ENCODE measurements at regions not wholly inside any gene's neighbourhood (a gene's known extent, or its start where the extent isn't known, plus 50 kb on each side); places are given as distances from the start of the nearest gene placed in this dataset.
"Not testable (repeated sequence)": the region's sequence is repeated elsewhere in the genome, so short reads cannot be mapped to it uniquely, and the experiment has no call there.

GRCh38 chr6:102746941-102747340 lies 1353.4 kb downstream of the GRIK2 start:
- Histone ChIP-seq H3K27ac (ENCODE audit: low read depth in 1 of 2, low read length in 1 of 2) (no peak overlapping the region), H3K4me3 (ENCODE audit: low read length in 2 of 2) (no peak overlapping the region), H3K27me3 (ENCODE audit: control insufficient read depth in 2 of 2, insufficient read depth in 1 of 2, low read length in 1 of 2) (no peaks in the 10 kb centered on the region), H3K36me3 (ENCODE audit: control insufficient read depth in 2 of 2, insufficient read depth in 2 of 2, low read length in 1 of 2) (no peaks in the 10 kb centered on the region), H3K9me3 (ENCODE audit: control insufficient read depth in 2 of 2, insufficient read depth in 1 of 2, low read length in 1 of 2) (no peaks in the 10 kb centered on the region), H3K4me1 (ENCODE audit: control insufficient read depth in 2 of 2, insufficient read depth in 2 of 2, low read length in 2 of 2) (no peaks in the 10 kb centered on the region)
- 91% methylated on average over 5 of the region's 5 CpGs for WGBS
- DNase-seq (ENCODE audit: low read depth in 6 of 9, low spot score in 9 of 9), result no peak

- DNase-seq (ENCODE audit: low read depth in 6 of 9, low spot score in 9 of 9), result no peak
- H3K4me3 ChIP-seq (ENCODE audit: low read length in 2 of 2), result no peak overlapping the region
- H3K9me3 ChIP-seq (ENCODE audit: control insufficient read depth in 2 of 2, insufficient read depth in 1 of 2, low read length in 1 of 2), result no peaks in the 10 kb centered on the region
- WGBS, result 59% methylated on average over 7 of the region's 7 CpGs
- no peak overlapping the region for H3K27ac ChIP-seq (ENCODE audit: low read depth in 1 of 2, low read length in 1 of 2)
- no peaks in the 10 kb centered on the region for H3K4me1 ChIP-seq (ENCODE audit: control insufficient read depth in 2 of 2, insufficient read depth in 2 of 2, low read length in 2 of 2)
- no peaks in the 10 kb centered on the region for H3K36me3 ChIP-seq (ENCODE audit: control insufficient read depth in 2 of 2, insufficient read depth in 2 of 2, low read length in 1 of 2)
- no peaks in the 10 kb centered on the region for H3K27me3 ChIP-seq (ENCODE audit: control insufficient read depth in 2 of 2, insufficient read depth in 1 of 2, low read length in 1 of 2)
Measured at GRCh38 chr6:102742754-102743356, 1349.3 kb downstream of the GRIK2 start.

DNA sequence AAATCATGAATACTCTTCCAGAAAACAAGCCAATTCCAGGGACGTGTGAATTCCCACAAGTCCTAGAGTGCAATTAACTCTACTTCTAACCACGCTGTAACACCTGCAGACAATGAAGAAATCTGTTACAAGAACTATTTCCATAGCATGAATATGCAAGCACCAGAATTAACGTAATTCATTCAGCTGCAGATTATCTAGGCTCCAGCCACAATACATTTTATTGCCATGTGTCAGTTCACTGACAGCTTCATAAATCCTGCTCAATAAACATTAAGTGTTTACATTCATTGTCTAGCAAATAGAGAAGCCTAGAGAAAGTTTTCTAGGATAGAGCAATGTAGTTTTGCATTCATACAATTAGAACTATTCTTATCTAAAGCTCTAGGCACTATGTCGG lies 1348.5 kb downstream of the GRIK2 start:
- no peak overlapping the region for H3K4me3 ChIP-seq (ENCODE audit: low read length in 2 of 2)
- H3K27me3 ChIP-seq (ENCODE audit: control insufficient read depth in 2 of 2, insufficient read depth in 1 of 2, low read length in 1 of 2), result no peaks in the 10 kb centered on the region
- no peak for DNase-seq (ENCODE audit: low read depth in 6 of 9, low spot score in 9 of 9)
- WGBS, result 37% methylated on average over 4 of the region's 4 CpGs
- H3K9me3 ChIP-seq (ENCODE audit: control insufficient read depth in 2 of 2, insufficient read depth in 1 of 2, low read length in 1 of 2), result no peaks in the 10 kb centered on the region
- H3K27ac ChIP-seq (ENCODE audit: low read depth in 1 of 2, low read length in 1 of 2), result no peak overlapping the region
- H3K4me1 ChIP-seq (ENCODE audit: control insufficient read depth in 2 of 2, insufficient read depth in 2 of 2, low read length in 2 of 2), result no peaks in the 10 kb centered on the region
- H3K36me3 ChIP-seq (ENCODE audit: control insufficient read depth in 2 of 2, insufficient read depth in 2 of 2, low read length in 1 of 2), result no peaks in the 10 kb centered on the region

DNA sequence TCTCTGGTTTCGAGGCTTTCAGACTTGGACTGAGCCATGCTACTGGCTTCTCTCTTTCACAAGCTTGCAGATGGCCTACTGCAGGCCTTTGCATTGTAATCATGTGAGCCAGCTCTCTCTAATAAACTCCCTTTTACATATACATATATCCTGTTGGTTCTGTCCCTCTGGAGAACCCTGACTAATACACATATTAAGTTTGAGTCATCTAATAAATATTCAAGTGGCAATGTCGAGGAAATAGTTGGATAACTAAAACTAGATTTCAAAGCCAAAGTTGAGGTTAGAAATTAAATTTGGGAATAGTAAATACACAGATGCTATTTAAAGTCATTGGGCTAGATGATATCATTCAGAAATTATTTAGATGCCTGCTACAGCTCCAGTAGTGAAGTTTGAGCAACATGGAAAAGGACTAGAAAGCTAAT lies 1343.4 kb downstream of the GRIK2 start:
- Histone ChIP-seq H3K4me3 (ENCODE audit: low read length in 2 of 2) (no peak overlapping the region), H3K36me3 (ENCODE audit: control insufficient read depth in 2 of 2, insufficient read depth in 2 of 2, low read length in 1 of 2) (no peaks in the 10 kb centered on the region), H3K9me3 (ENCODE audit: control insufficient read depth in 2 of 2, insufficient read depth in 1 of 2, low read length in 1 of 2) (no peaks in the 10 kb centered on the region), H3K27me3 (ENCODE audit: control insufficient read depth in 2 of 2, insufficient read depth in 1 of 2, low read length in 1 of 2) (no peaks in the 10 kb centered on the region), H3K4me1 (ENCODE audit: control insufficient read depth in 2 of 2, insufficient read depth in 2 of 2, low read length in 2 of 2) (no peaks in the 10 kb centered on the region), H3K27ac (ENCODE audit: low read depth in 1 of 2, low read length in 1 of 2) (no peak overlapping the region)
- WGBS, result 86% methylated on average over 2 of the region's 2 CpGs
- DNase-seq (ENCODE audit: low read depth in 6 of 9, low spot score in 9 of 9), result no peak

GRCh38 chr6:102732898-102733297 lies 1339.4 kb downstream of the GRIK2 start:
- no peak overlapping the region for H3K27ac ChIP-seq (ENCODE audit: low read depth in 1 of 2, low read length in 1 of 2)
- H3K36me3 ChIP-seq (ENCODE audit: control insufficient read depth in 2 of 2, insufficient read depth in 2 of 2, low read length in 1 of 2), result no peaks in the 10 kb centered on the region
- DNase-seq (ENCODE audit: low read depth in 6 of 9, low spot score in 9 of 9), result no peak
- H3K27me3 ChIP-seq (ENCODE audit: control insufficient read depth in 2 of 2, insufficient read depth in 1 of 2, low read length in 1 of 2), result no peaks in the 10 kb centered on the region
- H3K4me1 ChIP-seq (ENCODE audit: control insufficient read depth in 2 of 2, insufficient read depth in 2 of 2, low read length in 2 of 2), result no peaks in the 10 kb centered on the region
- WGBS, result 42% methylated on average over 3 of the region's 3 CpGs
- no peaks in the 10 kb centered on the region for H3K9me3 ChIP-seq (ENCODE audit: control insufficient read depth in 2 of 2, insufficient read depth in 1 of 2, low read length in 1 of 2)
- H3K4me3 ChIP-seq (ENCODE audit: low read length in 2 of 2), result no peak overlapping the region

- not testable (repeated sequence) for H3K4me3 ChIP-seq (ENCODE audit: low read length in 2 of 2); H3K4me1 ChIP-seq (ENCODE audit: control insufficient read depth in 2 of 2, insufficient read depth in 2 of 2, low read length in 2 of 2); H3K27ac ChIP-seq (ENCODE audit: low read depth in 1 of 2, low read length in 1 of 2); H3K9me3 ChIP-seq (ENCODE audit: control insufficient read depth in 2 of 2, insufficient read depth in 1 of 2, low read length in 1 of 2); H3K36me3 ChIP-seq (ENCODE audit: control insufficient read depth in 2 of 2, insufficient read depth in 2 of 2, low read length in 1 of 2); H3K27me3 ChIP-seq (ENCODE audit: control insufficient read depth in 2 of 2, insufficient read depth in 1 of 2, low read length in 1 of 2); DNase-seq (ENCODE audit: low read depth in 6 of 9, low spot score in 9 of 9)
- 95% methylated on average over 24 of the region's 24 CpGs for WGBS
Measured at GRCh38 chr6:102722086-102722485, 1328.6 kb downstream of the GRIK2 start.

DNA sequence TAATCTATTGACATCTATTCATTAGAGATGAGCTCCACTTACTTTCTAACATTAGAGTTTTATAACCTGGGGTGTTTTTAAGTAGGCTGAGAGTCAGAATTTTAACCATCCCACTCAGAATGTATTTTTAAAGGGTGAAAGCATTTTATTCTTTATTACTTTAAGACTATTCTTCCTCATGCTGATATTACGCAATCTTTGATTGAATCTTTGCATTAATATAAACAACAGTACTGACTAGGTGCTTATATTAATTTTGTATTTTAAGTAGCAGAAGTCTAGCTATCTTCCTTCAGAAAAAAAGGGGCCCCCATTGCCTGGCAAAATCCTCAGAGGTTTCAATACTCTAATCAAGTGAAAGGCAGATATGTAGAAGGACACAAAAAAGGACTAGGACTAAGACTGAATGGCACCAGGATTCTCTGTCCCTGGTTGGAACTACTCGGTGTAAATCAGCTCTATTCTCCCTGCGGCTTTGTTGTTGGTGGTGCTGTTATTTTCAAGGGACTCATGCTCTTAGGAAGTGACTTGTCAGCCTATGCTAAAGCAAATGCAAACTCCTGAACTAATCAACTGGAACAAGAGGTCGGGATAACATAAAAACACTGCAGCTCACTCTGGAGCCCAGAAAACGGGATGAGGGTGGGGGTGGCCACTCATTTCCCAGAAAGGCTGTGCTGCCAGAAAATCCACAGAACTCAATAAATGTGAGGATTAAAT lies 1324.4 kb downstream of the GRIK2 start:
- H3K4me3 ChIP-seq (ENCODE audit: low read length in 2 of 2), result no peak overlapping the region
- no peak overlapping the region for H3K27ac ChIP-seq (ENCODE audit: low read depth in 1 of 2, low read length in 1 of 2)
- WGBS, result 53% methylated on average over 5 of the region's 5 CpGs
- no peaks in the 10 kb centered on the region for H3K4me1 ChIP-seq (ENCODE audit: control insufficient read depth in 2 of 2, insufficient read depth in 2 of 2, low read length in 2 of 2)
- H3K9me3 ChIP-seq (ENCODE audit: control insufficient read depth in 2 of 2, insufficient read depth in 1 of 2, low read length in 1 of 2), result no peaks in the 10 kb centered on the region
- DNase-seq (ENCODE audit: low read depth in 6 of 9, low spot score in 9 of 9), result no peak
- H3K36me3 ChIP-seq (ENCODE audit: control insufficient read depth in 2 of 2, insufficient read depth in 2 of 2, low read length in 1 of 2), result no peaks in the 10 kb centered on the region
- H3K27me3 ChIP-seq (ENCODE audit: control insufficient read depth in 2 of 2, insufficient read depth in 1 of 2, low read length in 1 of 2), result no peaks in the 10 kb centered on the region

DNA sequence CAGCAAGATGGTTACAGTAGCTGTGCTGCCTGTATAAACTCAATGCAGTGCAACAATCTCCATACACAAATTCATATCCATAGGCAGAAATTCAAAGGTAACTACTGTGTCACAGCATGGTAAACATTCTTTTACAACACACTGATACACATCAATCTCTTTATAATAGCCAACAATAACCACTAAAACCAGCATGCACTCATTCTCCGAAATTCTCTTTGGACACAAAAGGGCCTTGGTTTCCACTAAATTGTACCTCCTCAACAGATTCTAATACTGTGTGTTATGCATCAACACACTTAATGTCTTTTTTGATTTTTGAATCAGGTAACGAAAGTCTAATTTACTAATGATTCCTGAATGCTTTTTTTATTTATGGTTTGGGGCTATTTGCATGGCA lies 1323.7 kb downstream of the GRIK2 start:
- H3K9me3 ChIP-seq (ENCODE audit: control insufficient read depth in 2 of 2, insufficient read depth in 1 of 2, low read length in 1 of 2), result no peaks in the 10 kb centered on the region
- WGBS, result 93% methylated on average over 2 of the region's 2 CpGs
- H3K27me3 ChIP-seq (ENCODE audit: control insufficient read depth in 2 of 2, insufficient read depth in 1 of 2, low read length in 1 of 2), result no peaks in the 10 kb centered on the region
- no peak overlapping the region for H3K4me3 ChIP-seq (ENCODE audit: low read length in 2 of 2)
- DNase-seq (ENCODE audit: low read depth in 6 of 9, low spot score in 9 of 9), result no peak
- no peak overlapping the region for H3K27ac ChIP-seq (ENCODE audit: low read depth in 1 of 2, low read length in 1 of 2)
- H3K36me3 ChIP-seq (ENCODE audit: control insufficient read depth in 2 of 2, insufficient read depth in 2 of 2, low read length in 1 of 2), result no peaks in the 10 kb centered on the region
- H3K4me1 ChIP-seq (ENCODE audit: control insufficient read depth in 2 of 2, insufficient read depth in 2 of 2, low read length in 2 of 2), result no peaks in the 10 kb centered on the region

GRCh38 chr6:102701019-102701418 lies 1307.5 kb downstream of the GRIK2 start:
- WGBS, result 94% methylated on average over 8 of the region's 8 CpGs
- Histone ChIP-seq H3K27me3 (ENCODE audit: control insufficient read depth in 2 of 2, insufficient read depth in 1 of 2, low read length in 1 of 2) (no peaks in the 10 kb centered on the region), H3K36me3 (ENCODE audit: control insufficient read depth in 2 of 2, insufficient read depth in 2 of 2, low read length in 1 of 2) (no peaks in the 10 kb centered on the region), H3K4me1 (ENCODE audit: control insufficient read depth in 2 of 2, insufficient read depth in 2 of 2, low read length in 2 of 2) (no peaks in the 10 kb centered on the region), H3K4me3 (ENCODE audit: low read length in 2 of 2) (no peak overlapping the region), H3K27ac (ENCODE audit: low read depth in 1 of 2, low read length in 1 of 2) (no peak overlapping the region), H3K9me3 (ENCODE audit: control insufficient read depth in 2 of 2, insufficient read depth in 1 of 2, low read length in 1 of 2) (peaks cover 0 to 6% of the 10 kb centered on the region in 2 donors)
- no peak for DNase-seq (ENCODE audit: low read depth in 6 of 9, low spot score in 9 of 9)
